Sigmoid colon (tissue), 4 donors: ENCODE measurements at regions not wholly inside any gene's neighbourhood (a gene's known extent, or its start where the extent isn't known, plus 50 kb on each side); places are given as distances from the start of the nearest gene placed in this dataset.

Experiments used
- CTCF ChIP-seq, 4 experiments: fragments of 450-650 bp in 3 of 4; fragments of 200-600 bp in 1 of 4; IDR thresholded peaks; one replicate each; pipeline ENCODE4 v1.5.1; 2016 to 2019; ENCODE audit warnings: antibody characterized with exemption in 4 of 4, mild to moderate bottlenecking in 3 of 4, moderate library complexity in 2 of 4
- EP300 ChIP-seq, 4 donors: sonication (generic); formaldehyde crosslinking; IDR thresholded peaks; one replicate each; pipeline ENCODE4 v1.6.1; 2017; ENCODE audit warnings: antibody characterized with exemption in 4 of 4
- POLR2A ChIP-seq, 2 donors: fragments of 450-650 bp; IDR thresholded peaks; one replicate each; pipeline ENCODE4 v1.6.1; 2016; ENCODE audit warnings: antibody characterized with exemption in 2 of 2, mild to moderate bottlenecking in 2 of 2, moderate library complexity in 2 of 2
- POLR2AphosphoS5 ChIP-seq, 4 donors: sonication (generic); formaldehyde crosslinking; IDR thresholded peaks; one replicate each; pipeline ENCODE4 v1.6.1; 2017; ENCODE audit warnings: antibody characterized with exemption in 4 of 4

DNA sequence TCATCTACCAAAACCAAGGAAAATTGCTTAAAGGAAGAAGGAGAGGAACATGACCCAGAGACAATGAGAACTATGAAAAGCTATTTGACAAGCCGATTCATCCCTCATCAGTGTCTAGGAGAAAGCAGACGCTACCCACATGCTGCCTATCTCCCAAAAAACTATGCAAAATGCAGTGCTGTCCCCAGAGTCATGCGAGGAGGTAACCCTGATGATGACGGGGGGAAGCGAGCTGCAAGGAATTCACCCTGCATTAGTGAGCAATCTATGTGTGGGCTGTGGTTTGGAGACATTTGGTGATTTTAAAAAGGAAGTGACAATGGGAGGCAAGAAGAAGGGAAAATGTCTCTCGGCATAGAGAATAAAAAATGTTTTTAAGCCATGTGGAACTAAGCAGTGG lies 472.7 kb downstream of the CMPK2 start:
- no peak for TF ChIP-seq EP300 (IDR thresholded peaks at IDR 0.05)
- TF ChIP-seq CTCF (IDR thresholded peaks at IDR 0.05): no peak
- no peak for TF ChIP-seq POLR2A (IDR thresholded peaks at IDR 0.05)
- TF ChIP-seq POLR2AphosphoS5 (IDR thresholded peaks at IDR 0.05): no peak
